ENCODE measurements at regions not wholly inside any gene's neighbourhood (a gene's known extent, or its start where the extent isn't known, plus 50 kb on each side); places are given as distances from the start of the nearest gene placed in this dataset.

GRCh38 chr12:113528606-113529293, 57.1 kb upstream of the LHX5 start:
- Histone ChIP-seq H2AFZ (ENCODE audit: low read length) (no peak overlapping the region), H3K9me2 (replicated peaks; ENCODE audit: insufficient read depth, low read length) (no peaks in the 10 kb centered on the region), H4K20me1 (ENCODE audit: insufficient read depth, low read length) (no peaks in the 10 kb centered on the region), H3K9ac (ENCODE audit: low read length) (no peak overlapping the region), H3K4me3 (ENCODE audit: low read length) (no peak overlapping the region), H3K27me3 (replicated peaks; ENCODE audit: insufficient read depth, low read length) (peaks cover 5% of the 10 kb centered on the region; the same call in 1 of the 2 replicates), H3K79me2 (ENCODE audit: low read length) (no peaks in the 10 kb centered on the region), H3K4me2 (ENCODE audit: low read depth, low read length) (no peak overlapping the region), H3K36me3 (replicated peaks; ENCODE audit: insufficient read depth, low read length) (no peaks in the 10 kb centered on the region), H3F3A (ENCODE audit: insufficient read depth, low read length) (no peaks in the 10 kb centered on the region), H3K9me3 (replicated peaks; ENCODE audit: insufficient read depth, low read length) (no peaks in the 10 kb centered on the region), H3K27ac (ENCODE audit: low read length) (no peak overlapping the region), H3K4me1 (ENCODE audit: low read length) (no peaks in the 10 kb centered on the region)
- DNase-seq: no peak
- TF ChIP-seq EZH2 (optimal IDR thresholded peaks at IDR 0.05; ENCODE audit: low read depth, low read length): no peak
- no peak for TF ChIP-seq EZH2phosphoT487 (IDR thresholded peaks at IDR 0.05; ENCODE audit: low read length)
- no peak for TF ChIP-seq CTCF (IDR thresholded peaks at IDR 0.05; ENCODE audit: low read length)

- Histone ChIP-seq H3K79me2 (ENCODE audit: low read length) (no peaks in the 10 kb centered on the region), H3K27ac (ENCODE audit: low read length) (no peak overlapping the region), H3K9me3 (replicated peaks; ENCODE audit: insufficient read depth, low read length) (no peaks in the 10 kb centered on the region), H2AFZ (ENCODE audit: low read length) (no peak overlapping the region), H3K4me1 (ENCODE audit: low read length) (no peaks in the 10 kb centered on the region), H3K9ac (ENCODE audit: low read length) (no peak overlapping the region), H3K27me3 (replicated peaks; ENCODE audit: insufficient read depth, low read length) (peaks cover 10% of the 10 kb centered on the region; the same call in 1 of the 2 replicates), H3F3A (ENCODE audit: insufficient read depth, low read length) (no peaks in the 10 kb centered on the region), H3K4me2 (ENCODE audit: low read depth, low read length) (no peak overlapping the region), H3K9me2 (replicated peaks; ENCODE audit: insufficient read depth, low read length) (no peaks in the 10 kb centered on the region), H4K20me1 (ENCODE audit: insufficient read depth, low read length) (no peaks in the 10 kb centered on the region), H3K36me3 (replicated peaks; ENCODE audit: insufficient read depth, low read length) (no peaks in the 10 kb centered on the region), H3K4me3 (ENCODE audit: low read length) (no peak overlapping the region)
- TF ChIP-seq CTCF (IDR thresholded peaks at IDR 0.05; ENCODE audit: low read length) (no peak), EZH2phosphoT487 (IDR thresholded peaks at IDR 0.05; ENCODE audit: low read length) (no peak), EZH2 (optimal IDR thresholded peaks at IDR 0.05; ENCODE audit: low read depth, low read length) (no peak)
- no peak for DNase-seq
These were observed 53.4 kb upstream of the LHX5 start for GRCh38 chr12:113525066-113525465.

GRCh38 chr12:113524495-113524894, 52.8 kb upstream of the LHX5 start:
- Histone ChIP-seq H3K4me3 (ENCODE audit: low read length) (no peak overlapping the region), H2AFZ (ENCODE audit: low read length) (no peak overlapping the region), H3K4me2 (ENCODE audit: low read depth, low read length) (no peak overlapping the region), H3K79me2 (ENCODE audit: low read length) (no peaks in the 10 kb centered on the region), H3K9me2 (replicated peaks; ENCODE audit: insufficient read depth, low read length) (no peaks in the 10 kb centered on the region), H3K36me3 (replicated peaks; ENCODE audit: insufficient read depth, low read length) (no peaks in the 10 kb centered on the region), H4K20me1 (ENCODE audit: insufficient read depth, low read length) (no peaks in the 10 kb centered on the region), H3F3A (ENCODE audit: insufficient read depth, low read length) (no peaks in the 10 kb centered on the region), H3K27me3 (replicated peaks; ENCODE audit: insufficient read depth, low read length) (peaks cover 16% of the 10 kb centered on the region), H3K9ac (ENCODE audit: low read length) (no peak overlapping the region), H3K9me3 (replicated peaks; ENCODE audit: insufficient read depth, low read length) (no peaks in the 10 kb centered on the region), H3K4me1 (ENCODE audit: low read length) (no peaks in the 10 kb centered on the region), H3K27ac (ENCODE audit: low read length) (no peak overlapping the region)
- no peak for DNase-seq
- TF ChIP-seq EZH2phosphoT487 (IDR thresholded peaks at IDR 0.05; ENCODE audit: low read length) (no peak), CTCF (IDR thresholded peaks at IDR 0.05; ENCODE audit: low read length) (no peak), EZH2 (optimal IDR thresholded peaks at IDR 0.05; ENCODE audit: low read depth, low read length) (no peak)
